BE2C (cell line): ENCODE measurements at regions not wholly inside any gene's neighbourhood (a gene's known extent, or its start where the extent isn't known, plus 50 kb on each side); places are given as distances from the start of the nearest gene placed in this dataset.

ENCODE experiments used
- DNase-seq: peaks from one replicate; pipeline ENCODE4 v3.0.0-alpha.2; 2020
- H3K27me3 ChIP-seq: fragments of 250-450 bp; sonication (Bioruptor Pico); 2 replicates; pipeline ENCODE4 v1.5.1; 2020; ENCODE audit warnings: mild to moderate bottlenecking
- H3K36me3 ChIP-seq: fragments of 250-450 bp; sonication (Bioruptor Pico); 2 replicates; pipeline ENCODE4 v1.5.1; 2020; ENCODE audit warnings: mild to moderate bottlenecking
- H3K4me1 ChIP-seq: fragments of 250-450 bp; sonication (Bioruptor Pico); 2 replicates; pipeline ENCODE4 v1.5.1; 2020
- H3K4me3 ChIP-seq: 2 replicates; pipeline ENCODE4 v1.5.1; 2011; ENCODE audit warnings: low read depth, low read length
- H3K9me3 ChIP-seq: fragments of 250-450 bp; sonication (Bioruptor Pico); 2 replicates; pipeline ENCODE4 v1.5.1; 2020
- TF ChIP-seq, protein P1 (sequence below): IDR thresholded peaks from 2 replicates; pipeline ENCODE4 v1.5.1; 2012; ENCODE audit warnings: mild to moderate bottlenecking, low read depth, low read length

DNA sequence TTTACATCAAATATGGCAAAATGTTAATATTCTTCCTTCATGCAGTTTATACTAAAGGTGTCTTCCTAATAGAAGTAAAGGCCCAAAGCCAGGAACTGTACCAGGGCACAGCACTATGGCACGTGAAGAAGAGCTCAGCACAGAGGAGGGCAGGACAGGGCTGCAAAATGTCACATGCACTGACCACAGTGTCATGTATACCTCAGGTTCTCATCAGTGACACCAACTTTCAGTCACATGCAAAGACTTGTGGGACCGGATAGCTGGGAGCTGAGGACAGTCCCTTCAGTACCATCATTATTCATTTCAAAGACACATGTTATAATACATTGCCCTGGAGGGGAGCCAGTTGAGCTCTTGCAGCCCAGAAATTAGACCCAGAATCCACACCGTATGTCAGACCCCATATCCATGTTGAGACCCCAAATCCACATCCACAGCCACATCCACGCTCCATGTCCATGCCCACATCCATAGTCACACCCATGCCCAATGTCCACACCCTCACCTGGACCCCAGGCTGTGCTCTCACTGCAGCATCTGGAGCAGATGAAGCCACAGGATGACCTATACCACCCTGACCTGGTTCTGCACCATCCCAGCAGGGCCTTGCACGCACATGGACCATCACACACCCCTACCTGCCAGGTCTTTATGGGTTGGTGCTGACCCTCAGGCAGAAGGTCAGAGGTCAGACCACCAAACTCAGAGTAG is 111.8 kb downstream of the TUBA3C start:
- no peak for DNase-seq
- Histone ChIP-seq H3K36me3 (no peaks in the 10 kb centered on the region), H3K27me3 (no peaks in the 10 kb centered on the region), H3K4me1 (no peaks in the 10 kb centered on the region), H3K9me3 (no peaks in the 10 kb centered on the region), H3K4me3 (no peak overlapping the region)
- TF ChIP-seq, protein P1, sequence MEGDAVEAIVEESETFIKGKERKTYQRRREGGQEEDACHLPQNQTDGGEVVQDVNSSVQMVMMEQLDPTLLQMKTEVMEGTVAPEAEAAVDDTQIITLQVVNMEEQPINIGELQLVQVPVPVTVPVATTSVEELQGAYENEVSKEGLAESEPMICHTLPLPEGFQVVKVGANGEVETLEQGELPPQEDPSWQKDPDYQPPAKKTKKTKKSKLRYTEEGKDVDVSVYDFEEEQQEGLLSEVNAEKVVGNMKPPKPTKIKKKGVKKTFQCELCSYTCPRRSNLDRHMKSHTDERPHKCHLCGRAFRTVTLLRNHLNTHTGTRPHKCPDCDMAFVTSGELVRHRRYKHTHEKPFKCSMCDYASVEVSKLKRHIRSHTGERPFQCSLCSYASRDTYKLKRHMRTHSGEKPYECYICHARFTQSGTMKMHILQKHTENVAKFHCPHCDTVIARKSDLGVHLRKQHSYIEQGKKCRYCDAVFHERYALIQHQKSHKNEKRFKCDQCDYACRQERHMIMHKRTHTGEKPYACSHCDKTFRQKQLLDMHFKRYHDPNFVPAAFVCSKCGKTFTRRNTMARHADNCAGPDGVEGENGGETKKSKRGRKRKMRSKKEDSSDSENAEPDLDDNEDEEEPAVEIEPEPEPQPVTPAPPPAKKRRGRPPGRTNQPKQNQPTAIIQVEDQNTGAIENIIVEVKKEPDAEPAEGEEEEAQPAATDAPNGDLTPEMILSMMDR, result no peak

GRCh38 chr13:19068691-19069090 is 112.9 kb downstream of the TUBA3C start:
- DNase-seq, result no peak
- Histone ChIP-seq H3K4me1 (no peaks in the 10 kb centered on the region), H3K27me3 (no peaks in the 10 kb centered on the region), H3K36me3 (no peaks in the 10 kb centered on the region), H3K4me3 (no peak overlapping the region), H3K9me3 (no peaks in the 10 kb centered on the region)
- TF ChIP-seq, protein P1, result no peak

DNA sequence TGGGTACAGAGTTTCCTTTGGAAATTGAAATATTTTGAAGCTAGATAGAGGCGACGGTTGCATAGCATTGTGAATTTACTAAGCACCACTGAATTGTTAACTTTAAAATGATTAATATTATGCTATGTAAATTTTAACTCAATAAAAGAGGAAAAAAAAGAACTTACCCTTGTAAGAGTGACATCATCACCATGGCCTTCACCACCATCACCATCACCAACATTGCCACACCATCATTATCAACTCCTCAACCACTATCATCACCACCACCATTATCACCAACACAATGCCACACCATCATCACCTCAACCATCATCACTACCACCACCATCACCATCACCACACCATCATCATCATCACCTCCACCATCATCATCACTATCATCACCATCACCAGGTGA is 113.9 kb downstream of the TUBA3C start:
- Histone ChIP-seq H3K36me3 (no peaks in the 10 kb centered on the region), H3K4me3 (no peak overlapping the region), H3K27me3 (no peaks in the 10 kb centered on the region), H3K4me1 (no peaks in the 10 kb centered on the region), H3K9me3 (no peaks in the 10 kb centered on the region)
- DNase-seq, result no peak
- TF ChIP-seq, protein P1, result no peak

DNA sequence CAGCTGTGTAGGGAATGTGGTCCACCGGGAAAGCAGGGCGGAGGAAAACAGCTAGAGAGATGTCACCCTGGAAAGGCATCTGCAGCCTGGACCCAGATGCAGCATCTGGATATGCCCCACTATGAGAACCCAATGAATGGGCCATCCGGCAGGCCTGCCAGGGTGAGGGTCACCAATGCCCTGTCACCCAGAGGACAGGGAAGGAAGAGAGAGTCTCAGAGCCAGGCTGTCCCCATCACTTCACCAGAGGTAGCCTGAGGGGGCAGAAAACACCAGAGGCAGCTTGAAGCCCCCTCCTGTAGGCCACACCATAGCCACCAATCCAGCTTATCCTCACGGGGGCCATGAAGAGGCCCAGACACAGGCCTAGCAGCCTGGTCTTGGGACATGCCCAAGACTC is 118.8 kb downstream of the TUBA3C start:
- TF ChIP-seq, protein P1, result no peak
- peaks cover 5% of the 10 kb centered on the region; the same call in 1 of the 2 replicates for H3K9me3 ChIP-seq
- H3K27me3 ChIP-seq, result no peaks in the 10 kb centered on the region
- no peaks in the 10 kb centered on the region for H3K36me3 ChIP-seq
- DNase-seq, result no peak
- no peak overlapping the region for H3K4me3 ChIP-seq
- H3K4me1 ChIP-seq, result no peaks in the 10 kb centered on the region

- H3K4me3 ChIP-seq, result no peak overlapping the region
- H3K4me1 ChIP-seq, result no peaks in the 10 kb centered on the region
- DNase-seq, result no peak
- no peaks in the 10 kb centered on the region for H3K36me3 ChIP-seq
- H3K9me3 ChIP-seq, result peaks cover 5% of the 10 kb centered on the region; the same call in 1 of the 2 replicates
- TF ChIP-seq, protein P1, result no peak
- no peaks in the 10 kb centered on the region for H3K27me3 ChIP-seq
Measured at GRCh38 chr13:19062019-19062646, 119.5 kb downstream of the TUBA3C start.

DNA sequence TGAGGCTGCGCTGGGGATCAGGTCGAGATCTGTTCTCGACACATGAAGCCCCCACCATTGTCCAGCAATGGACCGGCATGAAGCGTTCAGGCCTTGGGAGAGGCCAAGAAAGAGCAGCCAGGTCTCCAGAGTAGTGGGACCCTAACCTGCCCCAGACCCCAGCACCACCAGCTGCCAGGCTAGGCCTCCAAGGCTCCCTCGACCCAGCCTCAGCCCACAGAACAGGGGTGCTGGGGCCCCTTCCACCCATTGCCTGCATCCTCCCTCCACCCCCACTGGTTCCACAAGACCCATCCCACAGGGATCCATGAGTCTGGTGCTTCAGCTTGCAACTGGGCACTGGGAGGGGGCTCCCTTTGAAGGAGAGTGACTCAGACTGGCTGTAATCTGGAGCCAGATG is 120.3 kb downstream of the TUBA3C start:
- DNase-seq, result no peak
- no peaks in the 10 kb centered on the region for H3K4me1 ChIP-seq
- H3K27me3 ChIP-seq, result no peaks in the 10 kb centered on the region
- TF ChIP-seq, protein P1, result no peak
- no peak overlapping the region for H3K4me3 ChIP-seq
- peaks cover 5% of the 10 kb centered on the region; the same call in 1 of the 2 replicates for H3K9me3 ChIP-seq
- no peaks in the 10 kb centered on the region for H3K36me3 ChIP-seq
